SK-N-SH treated with all-trans-retinoic acid at 6 μM for 48 hours (cell line): ENCODE measurements at regions not wholly inside any gene's neighbourhood (a gene's known extent, or its start where the extent isn't known, plus 50 kb on each side); places are given as distances from the start of the nearest gene placed in this dataset.

ENCODE experiments used
- ARNTL ChIP-seq: fragments of 450-650 bp; formaldehyde crosslinking; IDR thresholded peaks from 2 replicates; pipeline ENCODE4 v1.5.0; 2020; ENCODE audit warnings: low read depth, mild to moderate bottlenecking, moderate library complexity, borderline replicate concordance
- CSDC2 ChIP-seq: fragments of 250-450 bp; sonication (Bioruptor Pico); IDR thresholded peaks from 2 replicates; pipeline ENCODE4 v1.5.0; 2020; ENCODE audit warnings: mild to moderate bottlenecking, moderate library complexity
- ESRRG ChIP-seq: fragments of 250-450 bp; sonication (Bioruptor Pico); IDR thresholded peaks from 2 replicates; pipeline ENCODE4 v1.6.1; 2021; ENCODE audit warnings: mild to moderate bottlenecking
- GLIS3 ChIP-seq: fragments of 250-450 bp; sonication (Bioruptor Pico); IDR thresholded peaks from 2 replicates; pipeline ENCODE4 v1.5.0; 2020; ENCODE audit warnings: mild to moderate bottlenecking, moderate library complexity
- PPARA ChIP-seq: fragments of 250-450 bp; sonication (Bioruptor Pico); IDR thresholded peaks from 2 replicates; pipeline ENCODE4 v1.5.0; 2020; ENCODE audit warnings: mild to moderate bottlenecking, borderline replicate concordance
- SNAI2 ChIP-seq: fragments of 250-450 bp; sonication (Bioruptor Pico); IDR thresholded peaks from 2 replicates; pipeline ENCODE4 v1.5.0; 2020; ENCODE audit warnings: mild to moderate bottlenecking, moderate library complexity
- TCF4 ChIP-seq: fragments of 250-450 bp; sonication (Bioruptor Pico); IDR thresholded peaks from 2 replicates; pipeline ENCODE4 v1.8.0; 2021; ENCODE audit warnings: mild to moderate bottlenecking, moderate library complexity, borderline replicate concordance
- ZFP30 ChIP-seq: fragments of 450-650 bp; formaldehyde crosslinking; IDR thresholded peaks from 2 replicates; pipeline ENCODE4 v1.5.0; 2022; ENCODE audit warnings: mild to moderate bottlenecking, moderate library complexity
- TF ChIP-seq, protein P1 (sequence below): fragments of 250-450 bp; sonication (Bioruptor Pico); IDR thresholded peaks from 2 replicates; pipeline ENCODE4 v1.8.0; 2020; ENCODE audit warnings: mild to moderate bottlenecking, moderate library complexity, borderline replicate concordance
- TF ChIP-seq, protein P2 (sequence below): fragments of 250-450 bp; sonication (Bioruptor Pico); IDR thresholded peaks from 2 replicates; pipeline ENCODE4 v1.8.0; 2021; ENCODE audit warnings: low read depth, mild to moderate bottlenecking, moderate library complexity, borderline replicate concordance
- TF ChIP-seq, protein P3 (sequence below): fragments of 250-450 bp; sonication (Bioruptor Pico); IDR thresholded peaks from 2 replicates; pipeline ENCODE4 v1.5.1; 2021; ENCODE audit warnings: mild to moderate bottlenecking, moderate library complexity
- TF ChIP-seq, protein P4 (sequence below): fragments of 250-450 bp; sonication (Bioruptor Pico); IDR thresholded peaks from 2 replicates; pipeline ENCODE4 v1.5.1; 2020; ENCODE audit warnings: low read depth, mild to moderate bottlenecking, moderate library complexity

- TF ChIP-seq ZFP30 (CRISPR knock-in tag) (no peak), GLIS3 (CRISPR knock-in tag) (no peak), ARNTL (CRISPR knock-in tag) (no peak), TCF4 (CRISPR knock-in tag) (no peak), PPARA (CRISPR knock-in tag) (no peak), SNAI2 (CRISPR knock-in tag) (no peak), CSDC2 (CRISPR knock-in tag) (no peak), ESRRG (CRISPR knock-in tag) (no peak)
- TF ChIP-seq, protein P1, sequence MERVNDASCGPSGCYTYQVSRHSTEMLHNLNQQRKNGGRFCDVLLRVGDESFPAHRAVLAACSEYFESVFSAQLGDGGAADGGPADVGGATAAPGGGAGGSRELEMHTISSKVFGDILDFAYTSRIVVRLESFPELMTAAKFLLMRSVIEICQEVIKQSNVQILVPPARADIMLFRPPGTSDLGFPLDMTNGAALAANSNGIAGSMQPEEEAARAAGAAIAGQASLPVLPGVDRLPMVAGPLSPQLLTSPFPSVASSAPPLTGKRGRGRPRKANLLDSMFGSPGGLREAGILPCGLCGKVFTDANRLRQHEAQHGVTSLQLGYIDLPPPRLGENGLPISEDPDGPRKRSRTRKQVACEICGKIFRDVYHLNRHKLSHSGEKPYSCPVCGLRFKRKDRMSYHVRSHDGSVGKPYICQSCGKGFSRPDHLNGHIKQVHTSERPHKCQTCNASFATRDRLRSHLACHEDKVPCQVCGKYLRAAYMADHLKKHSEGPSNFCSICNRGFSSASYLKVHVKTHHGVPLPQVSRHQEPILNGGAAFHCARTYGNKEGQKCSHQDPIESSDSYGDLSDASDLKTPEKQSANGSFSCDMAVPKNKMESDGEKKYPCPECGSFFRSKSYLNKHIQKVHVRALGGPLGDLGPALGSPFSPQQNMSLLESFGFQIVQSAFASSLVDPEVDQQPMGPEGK (CRISPR knock-in tag): no peak
- TF ChIP-seq, protein P2, sequence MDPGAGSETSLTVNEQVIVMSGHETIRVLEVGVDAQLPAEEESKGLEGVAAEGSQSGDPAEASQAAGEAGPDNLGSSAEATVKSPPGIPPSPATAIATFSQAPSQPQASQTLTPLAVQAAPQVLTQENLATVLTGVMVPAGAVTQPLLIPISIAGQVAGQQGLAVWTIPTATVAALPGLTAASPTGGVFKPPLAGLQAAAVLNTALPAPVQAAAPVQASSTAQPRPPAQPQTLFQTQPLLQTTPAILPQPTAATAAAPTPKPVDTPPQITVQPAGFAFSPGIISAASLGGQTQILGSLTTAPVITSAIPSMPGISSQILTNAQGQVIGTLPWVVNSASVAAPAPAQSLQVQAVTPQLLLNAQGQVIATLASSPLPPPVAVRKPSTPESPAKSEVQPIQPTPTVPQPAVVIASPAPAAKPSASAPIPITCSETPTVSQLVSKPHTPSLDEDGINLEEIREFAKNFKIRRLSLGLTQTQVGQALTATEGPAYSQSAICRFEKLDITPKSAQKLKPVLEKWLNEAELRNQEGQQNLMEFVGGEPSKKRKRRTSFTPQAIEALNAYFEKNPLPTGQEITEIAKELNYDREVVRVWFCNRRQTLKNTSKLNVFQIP (CRISPR knock-in tag): no peak
- TF ChIP-seq, protein P3, sequence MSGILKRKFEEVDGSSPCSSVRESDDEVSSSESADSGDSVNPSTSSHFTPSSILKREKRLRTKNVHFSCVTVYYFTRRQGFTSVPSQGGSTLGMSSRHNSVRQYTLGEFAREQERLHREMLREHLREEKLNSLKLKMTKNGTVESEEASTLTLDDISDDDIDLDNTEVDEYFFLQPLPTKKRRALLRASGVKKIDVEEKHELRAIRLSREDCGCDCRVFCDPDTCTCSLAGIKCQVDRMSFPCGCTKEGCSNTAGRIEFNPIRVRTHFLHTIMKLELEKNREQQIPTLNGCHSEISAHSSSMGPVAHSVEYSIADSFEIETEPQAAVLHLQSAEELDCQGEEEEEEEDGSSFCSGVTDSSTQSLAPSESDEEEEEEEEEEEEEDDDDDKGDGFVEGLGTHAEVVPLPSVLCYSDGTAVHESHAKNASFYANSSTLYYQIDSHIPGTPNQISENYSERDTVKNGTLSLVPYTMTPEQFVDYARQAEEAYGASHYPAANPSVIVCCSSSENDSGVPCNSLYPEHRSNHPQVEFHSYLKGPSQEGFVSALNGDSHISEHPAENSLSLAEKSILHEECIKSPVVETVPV (CRISPR knock-in tag): no peak
- TF ChIP-seq, protein P4, sequence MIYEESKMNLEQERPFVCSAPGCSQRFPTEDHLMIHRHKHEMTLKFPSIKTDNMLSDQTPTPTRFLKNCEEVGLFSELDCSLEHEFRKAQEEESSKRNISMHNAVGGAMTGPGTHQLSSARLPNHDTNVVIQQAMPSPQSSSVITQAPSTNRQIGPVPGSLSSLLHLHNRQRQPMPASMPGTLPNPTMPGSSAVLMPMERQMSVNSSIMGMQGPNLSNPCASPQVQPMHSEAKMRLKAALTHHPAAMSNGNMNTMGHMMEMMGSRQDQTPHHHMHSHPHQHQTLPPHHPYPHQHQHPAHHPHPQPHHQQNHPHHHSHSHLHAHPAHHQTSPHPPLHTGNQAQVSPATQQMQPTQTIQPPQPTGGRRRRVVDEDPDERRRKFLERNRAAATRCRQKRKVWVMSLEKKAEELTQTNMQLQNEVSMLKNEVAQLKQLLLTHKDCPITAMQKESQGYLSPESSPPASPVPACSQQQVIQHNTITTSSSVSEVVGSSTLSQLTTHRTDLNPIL (CRISPR knock-in tag): no peak
Observed at GRCh38 chr16:25626172-25626571, 65.6 kb upstream of the HS3ST4 start.
